ENCODE measurements at regions not wholly inside any gene's neighbourhood (a gene's known extent, or its start where the extent isn't known, plus 50 kb on each side); places are given as distances from the start of the nearest gene placed in this dataset.

- TF ChIP-seq POLR2A (IDR thresholded peaks at IDR 0.05) (no peak), CTCF (IDR thresholded peaks at IDR 0.05) (no peak)
Measured at GRCh38 chr13:67374391-67374790, 144.3 kb upstream of the PCDH9 start.

All from lower leg skin (tissue), 3 donors.